Pancreas (tissue), 10 donors: ENCODE measurements at regions not wholly inside any gene's neighbourhood (a gene's known extent, or its start where the extent isn't known, plus 50 kb on each side); places are given as distances from the start of the nearest gene placed in this dataset.
"Not testable (repeated sequence)": the region's sequence is repeated elsewhere in the genome, so short reads cannot be mapped to it uniquely, and the experiment has no call there.

Experiments used
- ATAC-seq, 4 donors: fragments of 200-7000 bp; cut with Tn5 transposase; one replicate each; pipeline versions ENCODE4 v1.8.0 to v1.9.1; 2020; ENCODE audit warnings: mild to moderate bottlenecking in 4 of 4, moderate library complexity in 4 of 4
- DNase-seq, 6 donors: peaks; one replicate each; pipeline ENCODE4 v3.0.0-alpha.2; 2020
- FAIRE-seq: peaks from 2 replicates; lab custom pipeline; 2012; peaks lifted over from hg19 to GRCh38; lab: Jason Lieb, UNC
- H3K27ac ChIP-seq, 4 donors: fragments of 200-600 bp; sonication (generic); 1 replicate in 3 of 4; 2 replicates in 1 of 4; pipeline versions ENCODE4 v1.5.0 to v1.8.0; 2020
- H3K27me3 ChIP-seq, 4 donors: fragments of 200-600 bp; one replicate each; pipeline ENCODE4 v1.8.0; 2021
- H3K36me3 ChIP-seq, 3 donors: fragments of 200-600 bp; sonication (generic) in 1 of 3; one replicate each; pipeline versions ENCODE4 v1.5.0 to v1.8.0; 2020 to 2021
- H3K4me1 ChIP-seq, 3 donors: fragments of 200-600 bp; one replicate each; pipeline ENCODE4 v1.8.0; 2021
- H3K4me3 ChIP-seq, 4 donors: fragments of 200-600 bp; sonication (generic) in 2 of 4; one replicate each; pipeline versions ENCODE4 v1.5.0 to v1.8.0; 2020 to 2021
- H3K9me3 ChIP-seq, 4 donors: fragments of 200-600 bp; one replicate each; pipeline ENCODE4 v1.8.0; 2021
- CTCF ChIP-seq, 4 donors: fragments of 200-600 bp; sonication (generic) in 3 of 4; IDR thresholded peaks; one replicate each; pipeline versions ENCODE4 v1.5.0 to v1.8.0; 2021; ENCODE audit warnings: antibody characterized with exemption in 4 of 4
- WGBS, 2 donors: extraction: QIAGEN DNeasy Blood & Tissue Kit; methylation state at CpG; one replicate each; pipeline ENCODE4 v1.1.7; 2013; 5-methylcytosine and 5-hydroxymethylcytosine counted together
- intact Hi-C, 3 donors: fragments of 100-400 bp; cut with DNase I; formaldehyde crosslinking; loops; one replicate each; pipeline versions ENCODE4 v1.11.1 to v1.14.2; 2022
- donor health status: healthy with polysubstance abuse.
- donor health status: DM: no; HTN: no; CAD: no; lungs with moderate emphysema.
- donor health status: DM: no; HTN: no; CAD: no.
- donor health status: control.
- donor health status: control.
- donor health status: Bipolar disorder and iron deficiency.
- donor health status: DM: yes; HTN: yes; CAD: no.
- donor health status: DM: no; HTN: no; CAD: no.
- donor health status: DM: no; HTN: no; CAD: no.
- donor health status: DM: yes; HTN: yes; CAD: no.

GRCh38 chr6:28635547-28636158 is 110.0 kb downstream of the GPX5 start:
- no peak for ATAC-seq

GRCh38 chr6:28638787-28639430 is 113.2 kb downstream of the GPX5 start:
- ATAC-seq (no peak), FAIRE-seq (no peak), DNase-seq (no peak)
- intact Hi-C loops, result no loop called here
- no peak overlapping the region for H3K4me3 ChIP-seq
- H3K27ac ChIP-seq, result no peak overlapping the region
- peaks cover 0 to 3% (median 0%) of the 10 kb centered on the region in 3 donors for H3K4me1 ChIP-seq
- no peaks in the 10 kb centered on the region for H3K9me3 ChIP-seq
- TF ChIP-seq CTCF (IDR thresholded peaks at IDR 0.05), result no peak
- 75 to 81% methylated on average over 21 of the region's 21 CpGs for WGBS, 2 donors
- H3K27me3 ChIP-seq, result peaks cover 0 to 30% (median 0%) of the 10 kb centered on the region in 4 donors
- H3K36me3 ChIP-seq, result no peaks in the 10 kb centered on the region

More at GRCh38 chr6:28635547-28636158, 110.0 kb downstream of the GPX5 start:
- intact Hi-C loops, result no loop called here
- Histone ChIP-seq H3K27ac (no peak overlapping the region), H3K36me3 (no peaks in the 10 kb centered on the region), H3K27me3 (peaks cover 0 to 47% (median 2%) of the 10 kb centered on the region in 4 donors), H3K9me3 (no peaks in the 10 kb centered on the region), H3K4me3 (peak overlapping the region in 1 of 4 donors; percentile 28), H3K4me1 (peaks cover 0 to 3% (median 0%) of the 10 kb centered on the region in 3 donors)
- no peak for DNase-seq
- 8 to 10% methylated on average over 20 of the region's 20 CpGs for WGBS, 2 donors
- TF ChIP-seq CTCF (IDR thresholded peaks at IDR 0.05), result no peak
- no peak for FAIRE-seq

- H3K4me1 ChIP-seq, intact Hi-C loops, ATAC-seq, H3K9me3 ChIP-seq, H3K4me3 ChIP-seq, FAIRE-seq, H3K36me3 ChIP-seq, H3K27ac ChIP-seq: not testable (repeated sequence)
- peaks cover 0 to 27% (median 0%) of the 10 kb centered on the region in 4 donors for H3K27me3 ChIP-seq
- 87 to 92% methylated on average over 30 to 47 of the region's 47 CpGs for WGBS, 2 donors
- DNase-seq, result peak in 1 of 6 donors; percentile 35
These were observed 114.0 kb downstream of the GPX5 start for GRCh38 chr6:28639445-28640290.

GRCh38 chr6:28643017-28643740 is 117.5 kb downstream of the GPX5 start:
- ATAC-seq, result no peak
- Histone ChIP-seq H3K4me1 (no peaks in the 10 kb centered on the region), H3K27ac (no peak overlapping the region), H3K9me3 (no peaks in the 10 kb centered on the region), H3K27me3 (peaks cover 0 to 4% (median 0%) of the 10 kb centered on the region in 4 donors), H3K4me3 (no peak overlapping the region), H3K36me3 (no peaks in the 10 kb centered on the region)
- WGBS, 2 donors, result 15 to 17% methylated on average over 9 of the region's 9 CpGs
- no peak for DNase-seq
- no peak for TF ChIP-seq CTCF (IDR thresholded peaks at IDR 0.05)
- intact Hi-C loops, result no loop called here
- no peak for FAIRE-seq

- intact Hi-C loops, result no loop called here
- no peak for ATAC-seq
- no peak overlapping the region for H3K4me3 ChIP-seq
- H3K36me3 ChIP-seq, result no peaks in the 10 kb centered on the region
- H3K27me3 ChIP-seq, result peaks cover 0 to 14% (median 6%) of the 10 kb centered on the region in 4 donors
- TF ChIP-seq CTCF (IDR thresholded peaks at IDR 0.05), result no peak
- H3K4me1 ChIP-seq, result peaks cover 0 to 3% (median 0%) of the 10 kb centered on the region in 3 donors
- no peak for FAIRE-seq
- H3K9me3 ChIP-seq, result no peaks in the 10 kb centered on the region
- no peak overlapping the region for H3K27ac ChIP-seq
- DNase-seq, result no peak
- 13 to 22% methylated on average over 1 of the region's 1 CpG for WGBS, 2 donors
These were observed 121.0 kb downstream of the GPX5 start for GRCh38 chr6:28646650-28647049.
